OCI-LY7 (cell line): ENCODE measurements at regions not wholly inside any gene's neighbourhood (a gene's known extent, or its start where the extent isn't known, plus 50 kb on each side); places are given as distances from the start of the nearest gene placed in this dataset.

Experiments
- BruUV-seq: library from RNA; stranded (reverse); fragments of 400-500 nt; replicated peaks from 2 replicates; lab custom pipeline; 2021; lab: Mats Ljungman, UMichigan
- CTCF ChIA-PET: fragments of 300-600 bp; sonication (Branson Sonifier 250); formaldehyde crosslinking; loops from one replicate; lab custom pipeline; 2022; ENCODE audit warnings: antibody characterized with exemption; ENCODE audit not compliant: unreplicated experiment; lab: Charles Lee
- POLR2A ChIA-PET: fragments of 300-600 bp; sonication (Branson Sonifier 250); formaldehyde crosslinking; loops from one replicate; lab custom pipeline; 2022; ENCODE audit warnings: antibody characterized with exemption; lab: Charles Lee
- DNase-seq: peaks from one replicate; pipeline ENCODE4 v3.0.0-alpha.2; 2015; ENCODE audit warnings: low spot score
- H2AFZ ChIP-seq: fragments of 200-600 bp; sonication (generic), shearing (Covaris generic); 2 replicates; pipeline ENCODE4 v1.6.1; 2014; ENCODE audit warnings: mild to moderate bottlenecking, antibody characterized with exemption, low read length, moderate library complexity
- H3K27ac ChIP-seq: fragments of 200-600 bp; sonication (generic); 2 replicates; pipeline ENCODE4 v1.5.1; 2014; ENCODE audit warnings: mixed run types, low read depth, mild to moderate bottlenecking, moderate library complexity, low read length, inconsistent platforms; ENCODE audit not compliant: poor library complexity, severe bottlenecking
- H3K36me3 ChIP-seq: fragments of 200-600 bp; sonication (generic); 2 replicates; pipeline ENCODE4 v1.6.1; 2014; ENCODE audit warnings: mild to moderate bottlenecking, antibody characterized with exemption, low read length, moderate library complexity, mixed read lengths; ENCODE audit not compliant: insufficient read depth
- H3K4me1 ChIP-seq: fragments of 200-600 bp; sonication (generic); 2 replicates; pipeline ENCODE4 v1.5.1; 2014; ENCODE audit warnings: mild to moderate bottlenecking, low read length; ENCODE audit not compliant: insufficient read depth, poor library complexity, severe bottlenecking
- H3K4me2 ChIP-seq: fragments of 200-600 bp; sonication (generic); 2 replicates; pipeline ENCODE4 v1.6.1; 2014; ENCODE audit warnings: mild to moderate bottlenecking, low read length
- H3K4me3 ChIP-seq: fragments of 200-600 bp; sonication (generic); 2 replicates; pipeline ENCODE4 v1.5.1; 2014; ENCODE audit warnings: mild to moderate bottlenecking, low read depth, low read length; ENCODE audit not compliant: poor library complexity, severe bottlenecking
- H3K79me2 ChIP-seq: fragments of 200-600 bp; sonication (generic); 2 replicates; pipeline ENCODE4 v1.6.1; 2016; ENCODE audit warnings: low read depth, mild to moderate bottlenecking, low read length, moderate library complexity, mixed read lengths; ENCODE audit not compliant: insufficient read depth
- H3K9me2 ChIP-seq: fragments of 200-600 bp; sonication (generic); 2 replicates; pipeline ENCODE4 v1.6.1; 2016; ENCODE audit warnings: mild to moderate bottlenecking, low read length, mixed read lengths; ENCODE audit not compliant: insufficient read depth
- H3K9me3 ChIP-seq: fragments of 200-600 bp; sonication (generic); 2 replicates; pipeline ENCODE4 v1.6.1; 2014; ENCODE audit warnings: mild to moderate bottlenecking, mixed run types, low read length, mixed read lengths
- H4K20me1 ChIP-seq: fragments of 200-600 bp; sonication (generic); 2 replicates; pipeline ENCODE4 v1.6.1; 2014; ENCODE audit warnings: mild to moderate bottlenecking, antibody characterized with exemption, low read length, moderate library complexity, mixed read lengths; ENCODE audit not compliant: insufficient read depth
- CTCF ChIP-seq: fragments of 200-600 bp; sonication (generic); conservative IDR thresholded peaks from 2 replicates; pipeline ENCODE4 v1.5.1; 2014; ENCODE audit warnings: mild to moderate bottlenecking, antibody characterized with exemption, low read length, moderate library complexity, mixed read lengths
- EZH2phosphoT487 ChIP-seq: fragments of 200-600 bp; sonication (generic); IDR thresholded peaks from 2 replicates; pipeline ENCODE4 v1.6.1; 2018; ENCODE audit warnings: low read depth, borderline replicate concordance, mild to moderate bottlenecking, mixed run types, antibody characterized with exemption, low read length, moderate library complexity, mixed read lengths
- intact Hi-C: fragments of 100-400 bp; cut with micrococcal nuclease; formaldehyde crosslinking; loops from one replicate; pipeline ENCODE4 v1.10.0; 2022; ENCODE audit not compliant: unreplicated experiment

GRCh38 chr1:170836141-170836540, 99.2 kb upstream of the MROH9 start:
- no peak for DNase-seq
- no TSS peak for BruUV-seq
- TF ChIP-seq EZH2phosphoT487 (no peak), CTCF (no peak)
- Histone ChIP-seq H4K20me1 (no peaks in the 10 kb centered on the region), H3K9me3 (no peaks in the 10 kb centered on the region), H3K4me3 (no peak overlapping the region), H3K27ac (no peak overlapping the region), H3K4me1 (no peaks in the 10 kb centered on the region), H3K79me2 (no peaks in the 10 kb centered on the region), H2AFZ (no peak overlapping the region), H3K36me3 (no peaks in the 10 kb centered on the region), H3K9me2 (no peaks in the 10 kb centered on the region), H3K4me2 (no peak overlapping the region)
- POLR2A ChIA-PET = interaction anchor here (0.6 kb wide), 1 partner anchor 10 kb away, joined by 4 read pairs; no protein-coding TSS in a partner anchor
- intact Hi-C loops = no loop called here
- CTCF ChIA-PET = no interaction called here

GRCh38 chr1:170840371-170840770, 95.0 kb upstream of the MROH9 start:
- Histone ChIP-seq H3K36me3 (no peaks in the 10 kb centered on the region), H3K4me2 (no peak overlapping the region), H3K4me1 (no peaks in the 10 kb centered on the region), H3K79me2 (no peaks in the 10 kb centered on the region), H3K4me3 (no peak overlapping the region), H3K27ac (no peak overlapping the region), H3K9me2 (no peaks in the 10 kb centered on the region), H3K9me3 (no peaks in the 10 kb centered on the region), H2AFZ (no peak overlapping the region), H4K20me1 (no peaks in the 10 kb centered on the region)
- intact Hi-C loops = no loop called here
- BruUV-seq = no TSS peak
- TF ChIP-seq CTCF (no peak), EZH2phosphoT487 (no peak)
- no peak for DNase-seq
- ChIA-PET CTCF (no interaction called here), POLR2A (interaction anchor here (0.6 kb wide), 1 partner anchor 1311 kb away, joined by 3 read pairs; no protein-coding TSS in a partner anchor)

- no peak for DNase-seq
- CTCF ChIA-PET = no interaction called here
Observed at GRCh38 chr1:170853302-170853701, 82.0 kb upstream of the MROH9 start.

More at GRCh38 chr1:170853302-170853701, 82.0 kb upstream of the MROH9 start:
- H3K4me2 ChIP-seq = no peak overlapping the region
- intact Hi-C loops = no loop called here
- H3K79me2 ChIP-seq = no peaks in the 10 kb centered on the region
- no TSS peak for BruUV-seq
- no peak overlapping the region for H3K4me3 ChIP-seq
- H3K9me3 ChIP-seq = no peaks in the 10 kb centered on the region
- no peaks in the 10 kb centered on the region for H4K20me1 ChIP-seq
- POLR2A ChIA-PET = interaction anchor here (0.7 to 0.8 kb wide), 2 partner anchors 55 to 352 kb away, joined by 3 read pairs; no protein-coding TSS in a partner anchor
- no peak overlapping the region for H2AFZ ChIP-seq
- H3K27ac ChIP-seq = no peak overlapping the region
- H3K4me1 ChIP-seq = no peaks in the 10 kb centered on the region
- TF ChIP-seq CTCF (no peak), EZH2phosphoT487 (no peak)
- H3K9me2 ChIP-seq = no peaks in the 10 kb centered on the region
- no peaks in the 10 kb centered on the region for H3K36me3 ChIP-seq
